Keratinocyte (primary cell): ENCODE measurements at regions not wholly inside any gene's neighbourhood (a gene's known extent, or its start where the extent isn't known, plus 50 kb on each side); places are given as distances from the start of the nearest gene placed in this dataset.

Experiments used
- DNase-seq: peaks from one replicate; pipeline ENCODE4 v3.0.0-alpha.2; 2011; ENCODE audit warnings: low read depth, missing footprints, low spot score
- FAIRE-seq: peaks from 2 replicates; lab custom pipeline; 2011; peaks lifted over from hg19 to GRCh38; lab: Jason Lieb, UNC
- H2AFZ ChIP-seq: 2 replicates; pipeline ENCODE4 v1.6.0; 2012; ENCODE audit warnings: low read length, control low read depth, inconsistent platforms; ENCODE audit not compliant: control insufficient read depth
- H3K27ac ChIP-seq: 2 replicates; pipeline ENCODE4 v1.5.1; 2011; ENCODE audit warnings: low read length; ENCODE audit not compliant: control insufficient read depth, insufficient read depth
- H3K27me3 ChIP-seq: 3 replicates; pipeline ENCODE4 v1.6.0; 2011; ENCODE audit warnings: low read length; ENCODE audit not compliant: control insufficient read depth, insufficient read depth; ENCODE audit errors: extremely low read depth
- H3K36me3 ChIP-seq, 2 experiments: 2 replicates in 1 of 2; 3 replicates in 1 of 2; pipeline ENCODE4 v1.5.1; 2011; ENCODE audit warnings: low read length in 2 of 2, mild to moderate bottlenecking in 1 of 2; ENCODE audit not compliant: control insufficient read depth in 2 of 2, insufficient read depth in 2 of 2; ENCODE audit errors: extremely low read depth in 1 of 2
- H3K4me1 ChIP-seq: 3 replicates; pipeline ENCODE4 v1.5.1; 2011; ENCODE audit warnings: low read length; ENCODE audit not compliant: control insufficient read depth, insufficient read depth; ENCODE audit errors: extremely low read depth
- H3K4me2 ChIP-seq: 3 replicates; pipeline ENCODE4 v1.6.0; 2011; ENCODE audit warnings: low read depth, low read length; ENCODE audit not compliant: control insufficient read depth, insufficient read depth; ENCODE audit errors: extremely low read depth
- H3K4me3 ChIP-seq, 3 experiments: fragments of 200-600 bp in 1 of 3; sonication (generic) in 1 of 3; 2 replicates in 2 of 3; 3 replicates in 1 of 3; pipeline ENCODE4 v1.5.1; 2011 to 2016; ENCODE audit warnings: low read length in 3 of 3, mild to moderate bottlenecking in 3 of 3, control low read depth in 2 of 3, inconsistent platforms in 1 of 3, low read depth in 1 of 3, mixed read lengths in 1 of 3, mixed run types in 1 of 3, moderate library complexity in 1 of 3; ENCODE audit not compliant: control insufficient read depth in 2 of 3, insufficient read depth in 2 of 3; ENCODE audit errors: extremely low read depth in 1 of 3
- H3K79me2 ChIP-seq: 2 replicates; pipeline ENCODE4 v1.6.0; 2012; ENCODE audit warnings: low read length; ENCODE audit not compliant: control insufficient read depth, insufficient read depth
- H3K9ac ChIP-seq: 3 replicates; pipeline ENCODE4 v1.6.0; 2011; ENCODE audit warnings: low read length; ENCODE audit not compliant: control insufficient read depth, insufficient read depth; ENCODE audit errors: extremely low read depth
- H3K9me1 ChIP-seq: 3 replicates; pipeline ENCODE4 v1.6.0; 2011; ENCODE audit warnings: low read length; ENCODE audit not compliant: control insufficient read depth, insufficient read depth; ENCODE audit errors: extremely low read depth
- H3K9me3 ChIP-seq: 2 replicates; pipeline ENCODE4 v1.5.1; 2012; ENCODE audit warnings: low read depth, low read length; ENCODE audit not compliant: control insufficient read depth
- H4K20me1 ChIP-seq: 3 replicates; pipeline ENCODE4 v1.6.0; 2011; ENCODE audit warnings: low read length; ENCODE audit not compliant: control insufficient read depth, insufficient read depth; ENCODE audit errors: extremely low read depth
- EZH2 ChIP-seq: IDR thresholded peaks from one replicate; pipeline ENCODE4 v1.6.1; 2012; ENCODE audit warnings: inconsistent platforms, mild to moderate bottlenecking, low read length, moderate library complexity
- dilution Hi-C: fragments of 300-500 bp; cut with MboI; formaldehyde crosslinking; loops from one replicate; pipeline ENCODE4 v1.7.0; 2020; ENCODE audit warnings: low sequenced_read_pairs; ENCODE audit not compliant: extremely low pct_ligation_motif_present
- TF ChIP-seq, protein P1 (sequence below), 3 experiments: IDR thresholded peaks in 1 of 3; conservative IDR thresholded peaks in 1 of 3; optimal IDR thresholded peaks in 1 of 3; 2 replicates in 2 of 3; 3 replicates in 1 of 3; pipeline versions ENCODE3 to v1.5.1; 2011; ENCODE audit warnings: low read length in 3 of 3, mild to moderate bottlenecking in 3 of 3, moderate library complexity in 2 of 3, control low read depth in 1 of 3, inconsistent platforms in 1 of 3; ENCODE audit not compliant: insufficient read depth in 2 of 3; ENCODE audit errors: extremely low read depth in 1 of 3

DNA sequence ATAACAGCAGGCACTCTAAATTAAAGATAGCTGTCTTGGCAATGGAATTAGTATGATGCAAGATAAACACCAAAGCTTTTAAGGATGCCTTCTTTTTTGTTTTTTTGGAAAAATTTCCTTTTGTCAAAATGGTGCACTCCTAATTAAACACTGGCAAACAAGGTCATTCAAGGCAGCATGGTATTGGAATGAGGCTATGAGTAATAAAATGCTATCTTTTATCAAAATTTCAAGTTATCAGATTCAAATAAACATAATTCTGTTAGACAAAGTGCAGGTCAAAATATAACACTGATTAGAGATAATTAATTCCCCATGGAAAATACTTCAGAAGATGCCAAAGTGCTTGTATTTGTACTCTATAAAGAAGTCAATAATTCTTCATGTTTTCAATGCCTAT is 514.1 kb downstream of the TENT5A start:
- no peak overlapping the region for H3K4me2 ChIP-seq
- no peaks in the 10 kb centered on the region for H3K36me3 ChIP-seq
- H3K27me3 ChIP-seq = no peaks in the 10 kb centered on the region
- FAIRE-seq (no peak), DNase-seq (no peak)
- H3K4me1 ChIP-seq = no peaks in the 10 kb centered on the region
- no peaks in the 10 kb centered on the region for H3K79me2 ChIP-seq
- no peak overlapping the region for H3K9ac ChIP-seq
- no peaks in the 10 kb centered on the region for H3K9me1 ChIP-seq
- no peaks in the 10 kb centered on the region for H4K20me1 ChIP-seq
- no peak overlapping the region for H3K27ac ChIP-seq
- H3K4me3 ChIP-seq = no peak overlapping the region
- dilution Hi-C loops = no loop called here
- no peak overlapping the region for H2AFZ ChIP-seq
- no peaks in the 10 kb centered on the region for H3K9me3 ChIP-seq
- no peak for TF ChIP-seq EZH2
- TF ChIP-seq, protein P1, sequence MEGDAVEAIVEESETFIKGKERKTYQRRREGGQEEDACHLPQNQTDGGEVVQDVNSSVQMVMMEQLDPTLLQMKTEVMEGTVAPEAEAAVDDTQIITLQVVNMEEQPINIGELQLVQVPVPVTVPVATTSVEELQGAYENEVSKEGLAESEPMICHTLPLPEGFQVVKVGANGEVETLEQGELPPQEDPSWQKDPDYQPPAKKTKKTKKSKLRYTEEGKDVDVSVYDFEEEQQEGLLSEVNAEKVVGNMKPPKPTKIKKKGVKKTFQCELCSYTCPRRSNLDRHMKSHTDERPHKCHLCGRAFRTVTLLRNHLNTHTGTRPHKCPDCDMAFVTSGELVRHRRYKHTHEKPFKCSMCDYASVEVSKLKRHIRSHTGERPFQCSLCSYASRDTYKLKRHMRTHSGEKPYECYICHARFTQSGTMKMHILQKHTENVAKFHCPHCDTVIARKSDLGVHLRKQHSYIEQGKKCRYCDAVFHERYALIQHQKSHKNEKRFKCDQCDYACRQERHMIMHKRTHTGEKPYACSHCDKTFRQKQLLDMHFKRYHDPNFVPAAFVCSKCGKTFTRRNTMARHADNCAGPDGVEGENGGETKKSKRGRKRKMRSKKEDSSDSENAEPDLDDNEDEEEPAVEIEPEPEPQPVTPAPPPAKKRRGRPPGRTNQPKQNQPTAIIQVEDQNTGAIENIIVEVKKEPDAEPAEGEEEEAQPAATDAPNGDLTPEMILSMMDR (optimal IDR thresholded peaks at IDR 0.05 in 1 of 3, IDR thresholded peaks at IDR 0.05 in 1 of 3, conservative IDR thresholded peaks at IDR 0.05 in 1 of 3; ENCODE audit: extremely low read depth in 1 of 3, insufficient read depth in 2 of 3, low read length in 3 of 3) = no peak

DNA sequence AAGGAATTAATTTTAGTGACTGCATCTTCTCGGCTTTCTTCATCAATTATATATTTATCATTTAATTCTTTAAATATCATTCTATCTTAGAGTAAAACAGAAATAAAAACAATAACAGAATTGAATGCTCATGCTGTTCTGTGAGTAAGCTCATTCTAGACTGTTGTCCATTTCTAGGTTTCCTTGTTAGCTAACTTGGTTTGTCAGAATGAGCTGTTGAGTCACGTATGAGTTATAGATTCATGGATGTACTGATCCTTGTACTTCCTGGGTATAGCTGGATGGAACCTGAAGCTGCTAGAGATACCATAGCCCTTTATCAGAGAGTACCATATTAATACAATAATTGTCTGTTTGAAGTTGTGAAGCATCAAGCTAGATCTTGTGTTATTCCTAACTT is 515.3 kb downstream of the TENT5A start:
- H2AFZ ChIP-seq = no peak overlapping the region
- no peaks in the 10 kb centered on the region for H3K9me1 ChIP-seq
- H3K4me2 ChIP-seq = no peak overlapping the region
- H3K4me1 ChIP-seq = no peaks in the 10 kb centered on the region
- TF ChIP-seq EZH2 = no peak
- TF ChIP-seq, protein P1 (optimal IDR thresholded peaks at IDR 0.05 in 1 of 3, IDR thresholded peaks at IDR 0.05 in 1 of 3, conservative IDR thresholded peaks at IDR 0.05 in 1 of 3; ENCODE audit: extremely low read depth in 1 of 3, insufficient read depth in 2 of 3, low read length in 3 of 3) = no peak
- H3K27ac ChIP-seq = no peak overlapping the region
- DNase-seq = no peak
- no peak for FAIRE-seq
- no peaks in the 10 kb centered on the region for H3K79me2 ChIP-seq
- H3K36me3 ChIP-seq = no peaks in the 10 kb centered on the region
- no peaks in the 10 kb centered on the region for H3K9me3 ChIP-seq
- no peak overlapping the region for H3K4me3 ChIP-seq
- no peak overlapping the region for H3K9ac ChIP-seq
- H3K27me3 ChIP-seq = no peaks in the 10 kb centered on the region
- dilution Hi-C loops = no loop called here
- H4K20me1 ChIP-seq = no peaks in the 10 kb centered on the region
